H9 (cell line): ENCODE measurements at regions not wholly inside any gene's neighbourhood (a gene's known extent, or its start where the extent isn't known, plus 50 kb on each side); places are given as distances from the start of the nearest gene placed in this dataset.

Experiments
- DNase-seq: peaks from one replicate; pipeline ENCODE4 v3.0.0-alpha.2; 2017
- H2AFZ ChIP-seq: one replicate; pipeline ENCODE4 v1.6.1; 2013; ENCODE audit warnings: mild to moderate bottlenecking, low read length, control low read depth, moderate library complexity
- H2AK5ac ChIP-seq: 2 replicates; pipeline ENCODE4 v1.6.1; 2013; ENCODE audit warnings: low read length, control low read depth, mixed read lengths; ENCODE audit not compliant: insufficient read length
- H2BK120ac ChIP-seq: one replicate; pipeline ENCODE4 v1.6.1; 2013; ENCODE audit warnings: low read depth, mild to moderate bottlenecking, low read length, control low read depth, inconsistent platforms; ENCODE audit not compliant: poor library complexity, severe bottlenecking
- H2BK12ac ChIP-seq: 2 replicates; pipeline ENCODE4 v1.6.1; 2013; ENCODE audit warnings: low read length, control low read depth, mixed read lengths, low read depth; ENCODE audit not compliant: insufficient read length
- H2BK15ac ChIP-seq: 2 replicates; pipeline ENCODE4 v1.6.1; 2013; ENCODE audit warnings: low read depth, low read length, control low read depth
- H2BK20ac ChIP-seq: one replicate; pipeline ENCODE4 v1.6.1; 2013; ENCODE audit warnings: low read depth, mild to moderate bottlenecking, low read length, control low read depth, inconsistent platforms; ENCODE audit not compliant: poor library complexity, severe bottlenecking
- H2BK5ac ChIP-seq: 2 replicates; pipeline ENCODE4 v1.6.1; 2013; ENCODE audit warnings: low read length, control low read depth, mixed read lengths; ENCODE audit not compliant: insufficient read length
- H3K14ac ChIP-seq: 2 replicates; pipeline ENCODE4 v1.6.1; 2013; ENCODE audit warnings: low read length, control low read depth; ENCODE audit not compliant: insufficient read depth
- H3K18ac ChIP-seq: 2 replicates; pipeline ENCODE4 v1.6.1; 2013; ENCODE audit warnings: low read depth, mild to moderate bottlenecking, mixed read lengths, low read length, control low read depth; ENCODE audit not compliant: insufficient read length
- H3K23ac ChIP-seq: 2 replicates; pipeline ENCODE4 v1.6.1; 2013; ENCODE audit warnings: low read length, control low read depth, mixed read lengths, low read depth; ENCODE audit not compliant: insufficient read length
- H3K23me2 ChIP-seq: 2 replicates; pipeline ENCODE4 v1.6.1; 2013; ENCODE audit warnings: low read depth, mild to moderate bottlenecking, mixed read lengths, low read length, control low read depth; ENCODE audit not compliant: insufficient read length, poor library complexity, severe bottlenecking
- H3K27ac ChIP-seq: 2 replicates; pipeline ENCODE4 v1.5.1; 2013; ENCODE audit warnings: low read length, control low read depth, mixed read lengths, low read depth; ENCODE audit not compliant: insufficient read length
- H3K27me3 ChIP-seq: 2 replicates; pipeline ENCODE4 v1.6.1; 2013; ENCODE audit warnings: low read length, control low read depth, inconsistent platforms; ENCODE audit not compliant: insufficient read depth
- H3K4ac ChIP-seq: 2 replicates; pipeline ENCODE4 v1.6.1; 2013; ENCODE audit warnings: low read depth, mild to moderate bottlenecking, control low read depth, inconsistent platforms, low read length, moderate library complexity
- H3K4me1 ChIP-seq: 2 replicates; pipeline ENCODE4 v1.6.1; 2013; ENCODE audit warnings: low read length, control low read depth, inconsistent platforms; ENCODE audit not compliant: insufficient read depth
- H3K4me2 ChIP-seq: 2 replicates; pipeline ENCODE4 v1.6.1; 2013; ENCODE audit warnings: low read length, control low read depth, mixed read lengths; ENCODE audit not compliant: insufficient read length, insufficient read depth
- H3K56ac ChIP-seq: 2 replicates; pipeline ENCODE4 v1.6.1; 2013; ENCODE audit warnings: low read depth, mild to moderate bottlenecking, mixed read lengths, low read length, control low read depth; ENCODE audit not compliant: insufficient read length
- H3K79me1 ChIP-seq: 2 replicates; pipeline ENCODE4 v1.6.1; 2013; ENCODE audit warnings: low read depth, mild to moderate bottlenecking, moderate library complexity, low read length, control low read depth, inconsistent platforms; ENCODE audit not compliant: insufficient read depth, poor library complexity, severe bottlenecking
- H3K79me2 ChIP-seq: 2 replicates; pipeline ENCODE4 v1.6.1; 2013; ENCODE audit warnings: low read length, control low read depth, inconsistent platforms; ENCODE audit not compliant: insufficient read depth
- H3K9ac ChIP-seq: 2 replicates; pipeline ENCODE4 v1.6.1; 2013; ENCODE audit warnings: low read length, control low read depth, mixed read lengths; ENCODE audit not compliant: insufficient read length; ENCODE audit errors: extremely low read depth
- H3K9me3 ChIP-seq: one replicate; pipeline ENCODE4 v1.6.1; 2013; ENCODE audit warnings: low read depth, low read length, inconsistent platforms; ENCODE audit not compliant: control insufficient read depth
- H3T11ph ChIP-seq: one replicate; pipeline ENCODE4 v1.6.1; 2013; ENCODE audit warnings: mild to moderate bottlenecking, low read length, control low read depth, inconsistent platforms
- H4K20me1 ChIP-seq: one replicate; pipeline ENCODE4 v1.6.1; 2013; ENCODE audit not compliant: control insufficient read depth, insufficient read length, insufficient read depth
- H4K5ac ChIP-seq: 2 replicates; pipeline ENCODE4 v1.6.1; 2013; ENCODE audit warnings: low read depth, mild to moderate bottlenecking, mixed read lengths, low read length, control low read depth; ENCODE audit not compliant: insufficient read length
- H4K8ac ChIP-seq: replicated peaks from 2 replicates; pipeline ENCODE4 v1.6.1; 2013; ENCODE audit warnings: low read length, control low read depth, mixed read lengths, low read depth; ENCODE audit not compliant: insufficient read length
- H4K91ac ChIP-seq: 2 replicates; pipeline ENCODE4 v1.6.1; 2013; ENCODE audit warnings: low read depth, mild to moderate bottlenecking, moderate library complexity, mixed read lengths, low read length, control low read depth; ENCODE audit not compliant: insufficient read length
- H3K27ac Mint-ChIP-seq, 3 experiments: 2 replicates in 2 of 3; 3 replicates in 1 of 3; pipeline ENCODE4 v1.8.0; 2020 to 2021; ENCODE audit warnings: mixed read lengths in 3 of 3, mild to moderate bottlenecking in 1 of 3, moderate library complexity in 1 of 3
- H3K27me3 Mint-ChIP-seq: 2 replicates; pipeline ENCODE4 v1.8.0; 2021; ENCODE audit warnings: low read depth, mild to moderate bottlenecking, moderate library complexity, mixed read lengths
- H3K36me3 Mint-ChIP-seq, 3 experiments: 2 replicates in 2 of 3; 3 replicates in 1 of 3; pipeline ENCODE4 v1.8.0; 2020 to 2021; ENCODE audit warnings: low read depth in 3 of 3, mixed read lengths in 3 of 3; ENCODE audit not compliant: insufficient read depth in 1 of 3
- H3K4me1 Mint-ChIP-seq, 2 experiments: 2 replicates each; pipeline ENCODE4 v1.8.0; 2020; ENCODE audit warnings: mixed read lengths in 2 of 2
- H3K4me3 Mint-ChIP-seq, 2 experiments: 2 replicates in 1 of 2; 3 replicates in 1 of 2; pipeline ENCODE4 v1.8.0; 2020 to 2021; ENCODE audit warnings: mild to moderate bottlenecking in 2 of 2, mixed read lengths in 2 of 2, moderate library complexity in 1 of 2
- H3K9me3 Mint-ChIP-seq, 2 experiments: 2 replicates in 1 of 2; 3 replicates in 1 of 2; pipeline ENCODE4 v1.8.0; 2020; ENCODE audit warnings: mild to moderate bottlenecking in 2 of 2, mixed read lengths in 2 of 2, moderate library complexity in 1 of 2
- WGBS: extraction: QIAGEN DNeasy Blood & Tissue Kit; methylation state at CpG from one replicate; pipeline ENCODE4 v1.1.7; 2013; ENCODE audit warnings: missing lambda C conversion rate, low lambda C conversion rate, mixed read lengths; ENCODE audit not compliant: insufficient read length; ENCODE audit errors: extremely low coverage; 5-methylcytosine and 5-hydroxymethylcytosine counted together
- TF ChIP-seq, protein P1 (sequence below): fragments of 200-600 bp; sonication (generic); conservative IDR thresholded peaks from 3 replicates; pipeline ENCODE4 v1.8.0; 2021; ENCODE audit warnings: antibody characterized with exemption, mild to moderate bottlenecking

DNA sequence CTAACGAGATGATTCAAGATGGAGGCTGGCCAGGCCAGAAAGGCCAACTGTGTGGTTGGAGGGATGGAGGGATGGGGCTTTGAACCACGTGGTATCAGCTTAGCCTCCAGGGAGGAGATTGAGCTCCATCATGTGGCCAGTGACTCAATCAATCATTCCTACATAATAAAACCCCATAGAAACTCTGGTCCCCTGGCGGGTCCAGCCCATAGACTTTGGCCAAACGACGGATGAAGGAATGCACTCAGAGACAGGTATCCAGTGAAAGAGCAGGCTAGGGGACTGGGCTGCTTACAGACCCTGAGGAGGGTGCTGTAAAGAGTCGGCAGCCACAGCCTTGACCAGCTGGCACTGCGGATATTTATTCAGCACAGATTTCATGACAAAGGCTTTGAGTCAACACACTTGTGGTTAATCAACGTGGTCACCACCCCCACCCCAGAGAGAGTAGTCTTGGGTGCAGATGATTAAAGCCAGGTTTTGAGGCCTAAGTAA is 308.7 kb upstream of the TNRC6C start:
- TF ChIP-seq, protein P1, sequence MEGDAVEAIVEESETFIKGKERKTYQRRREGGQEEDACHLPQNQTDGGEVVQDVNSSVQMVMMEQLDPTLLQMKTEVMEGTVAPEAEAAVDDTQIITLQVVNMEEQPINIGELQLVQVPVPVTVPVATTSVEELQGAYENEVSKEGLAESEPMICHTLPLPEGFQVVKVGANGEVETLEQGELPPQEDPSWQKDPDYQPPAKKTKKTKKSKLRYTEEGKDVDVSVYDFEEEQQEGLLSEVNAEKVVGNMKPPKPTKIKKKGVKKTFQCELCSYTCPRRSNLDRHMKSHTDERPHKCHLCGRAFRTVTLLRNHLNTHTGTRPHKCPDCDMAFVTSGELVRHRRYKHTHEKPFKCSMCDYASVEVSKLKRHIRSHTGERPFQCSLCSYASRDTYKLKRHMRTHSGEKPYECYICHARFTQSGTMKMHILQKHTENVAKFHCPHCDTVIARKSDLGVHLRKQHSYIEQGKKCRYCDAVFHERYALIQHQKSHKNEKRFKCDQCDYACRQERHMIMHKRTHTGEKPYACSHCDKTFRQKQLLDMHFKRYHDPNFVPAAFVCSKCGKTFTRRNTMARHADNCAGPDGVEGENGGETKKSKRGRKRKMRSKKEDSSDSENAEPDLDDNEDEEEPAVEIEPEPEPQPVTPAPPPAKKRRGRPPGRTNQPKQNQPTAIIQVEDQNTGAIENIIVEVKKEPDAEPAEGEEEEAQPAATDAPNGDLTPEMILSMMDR: no peak; the same call in 2 of the 3 replicates
- Histone ChIP-seq H2BK120ac (no peak overlapping the region), H3K56ac (no peak overlapping the region), H2BK5ac (no peak overlapping the region), H2AFZ (no peak overlapping the region), H3K14ac (no peak overlapping the region), H2BK12ac (no peak overlapping the region), H2AK5ac (no peak overlapping the region), H3T11ph (no peak overlapping the region), H3K9ac (no peak overlapping the region), H4K20me1 (no peaks in the 10 kb centered on the region), H3K4ac (no peak overlapping the region), H3K23me2 (no peaks in the 10 kb centered on the region), H4K91ac (no peak overlapping the region), H3K79me1 (no peaks in the 10 kb centered on the region), H3K9me3 (no peaks in the 10 kb centered on the region), H3K27me3 (no peaks in the 10 kb centered on the region), H3K79me2 (no peaks in the 10 kb centered on the region), H3K23ac (no peak overlapping the region), H2BK15ac (no peak overlapping the region), H3K18ac (no peak overlapping the region), H3K4me1 (no peaks in the 10 kb centered on the region), H4K5ac (no peak overlapping the region), H4K8ac (no peak overlapping the region), H3K27ac (no peak overlapping the region), H2BK20ac (no peak overlapping the region), H3K4me2 (no peak overlapping the region)
- Mint-ChIP-seq H3K4me3 (no peak overlapping the region), H3K27ac (no peak overlapping the region), H3K4me1 (peaks cover 24 to 25% of the 10 kb centered on the region in 2 experiments), H3K36me3 (peaks cover 3 to 25% (median 4%) of the 10 kb centered on the region in 3 experiments; a peak in 6 of 7 replicates), H3K9me3 (peaks cover 28 to 29% of the 10 kb centered on the region in 2 experiments), H3K27me3 (peaks cover 11% of the 10 kb centered on the region)
- peak; percentile 20 for DNase-seq
- no CpG with 5 or more reads among the region's 8 CpGs for WGBS
